DMS53 treated with DMSO at 0.1 percent for 48 hours (cell line): ENCODE measurements at regions not wholly inside any gene's neighbourhood (a gene's known extent, or its start where the extent isn't known, plus 50 kb on each side); places are given as distances from the start of the nearest gene placed in this dataset.

Experiments used
- DNase-seq: peaks from one replicate; lab custom pipeline; 2025; ENCODE audit not compliant: unreplicated experiment; lab: John Stamatoyannopoulos, UW

DNA sequence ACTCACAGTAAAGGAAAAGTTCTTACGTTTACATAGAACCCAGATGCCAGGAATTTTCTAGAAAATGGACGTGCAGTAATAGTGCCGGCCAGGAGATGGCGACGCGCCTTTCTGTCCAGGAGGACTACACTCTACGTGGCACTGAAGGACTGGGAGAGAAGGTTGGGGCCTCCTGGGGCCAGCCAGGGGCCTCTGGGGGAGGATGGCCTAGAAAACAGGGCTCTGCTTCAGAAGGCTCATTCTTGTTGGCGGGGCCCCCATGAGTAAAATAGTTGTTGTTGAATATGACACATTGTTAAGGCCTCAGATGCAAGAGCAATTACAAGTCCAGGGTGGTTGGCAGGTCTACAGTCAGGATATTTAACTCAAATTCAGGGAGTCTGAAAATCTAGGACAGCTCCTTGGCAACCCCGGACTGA, 120.1 kb upstream of the MAX start:
- peak; percentile 30 for DNase-seq

GRCh38 chr14:65223636-65224035, 121.3 kb upstream of the MAX start:
- no peak for DNase-seq

DNA sequence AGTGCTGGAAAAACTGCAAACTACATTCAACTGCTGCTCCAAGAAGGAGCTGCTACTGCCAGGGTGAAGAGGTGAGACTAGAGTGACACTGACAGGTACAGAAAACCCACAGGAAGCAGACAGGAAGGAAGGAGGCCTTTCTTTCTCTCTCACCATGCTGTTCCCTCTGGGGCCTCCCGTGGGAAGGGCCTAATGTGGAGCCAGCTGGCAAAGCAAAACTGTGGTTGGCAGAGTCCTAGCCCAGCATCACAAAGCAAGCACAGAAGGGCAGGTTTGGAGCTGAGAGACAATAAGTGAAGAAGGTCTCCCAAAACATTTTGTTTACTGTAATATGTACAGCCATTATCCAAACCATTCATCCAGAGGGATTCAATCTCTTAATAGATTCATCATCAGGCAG, 122.5 kb upstream of the MAX start:
- peak; percentile 13 for DNase-seq

GRCh38 chr14:65225299-65226159, 123.2 kb upstream of the MAX start:
- DNase-seq: peak; percentile 30

DNA sequence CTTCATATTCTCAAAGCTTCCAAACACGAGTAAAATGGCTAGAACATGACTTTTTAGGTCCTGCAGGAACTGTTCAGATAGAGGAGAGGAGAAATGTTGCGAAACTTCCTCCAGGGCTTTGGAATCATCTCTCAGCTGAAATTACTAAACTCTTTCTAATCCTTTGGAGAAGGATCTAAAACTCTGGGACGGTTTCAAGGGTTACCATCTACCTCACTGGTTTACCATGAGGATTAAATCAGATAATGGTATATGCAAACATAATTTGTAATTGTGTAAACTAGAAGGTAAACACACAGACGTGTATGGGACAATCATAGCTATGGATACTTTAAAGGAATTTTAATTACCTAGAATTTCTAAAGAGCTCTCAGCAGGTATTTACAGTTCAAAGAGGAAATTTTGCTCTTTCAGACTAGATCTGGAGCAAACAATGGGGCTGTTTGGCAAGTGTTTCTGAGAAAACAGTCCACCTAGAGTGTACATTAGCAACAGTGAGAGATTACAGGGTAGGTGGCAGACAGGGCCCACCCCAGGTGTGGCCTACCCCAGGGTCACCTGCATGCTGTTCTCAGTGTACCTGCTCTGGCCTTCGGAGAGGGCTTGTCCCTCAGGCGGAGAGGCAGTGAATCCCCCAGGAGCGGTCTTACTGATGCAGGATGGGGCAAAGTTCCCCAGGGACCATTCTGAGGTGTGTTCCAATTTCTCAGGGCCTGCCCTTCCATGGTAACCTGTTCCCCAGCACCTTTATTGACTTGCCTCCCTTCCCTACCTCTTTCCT, 124.7 kb upstream of the MAX start:
- DNase-seq: peak; percentile 48

GRCh38 chr14:65228436-65228835, 126.1 kb upstream of the MAX start:
- no peak for DNase-seq

- DNase-seq: no peak
Observed at GRCh38 chr14:65228956-65229747, 126.8 kb upstream of the MAX start.

DNA sequence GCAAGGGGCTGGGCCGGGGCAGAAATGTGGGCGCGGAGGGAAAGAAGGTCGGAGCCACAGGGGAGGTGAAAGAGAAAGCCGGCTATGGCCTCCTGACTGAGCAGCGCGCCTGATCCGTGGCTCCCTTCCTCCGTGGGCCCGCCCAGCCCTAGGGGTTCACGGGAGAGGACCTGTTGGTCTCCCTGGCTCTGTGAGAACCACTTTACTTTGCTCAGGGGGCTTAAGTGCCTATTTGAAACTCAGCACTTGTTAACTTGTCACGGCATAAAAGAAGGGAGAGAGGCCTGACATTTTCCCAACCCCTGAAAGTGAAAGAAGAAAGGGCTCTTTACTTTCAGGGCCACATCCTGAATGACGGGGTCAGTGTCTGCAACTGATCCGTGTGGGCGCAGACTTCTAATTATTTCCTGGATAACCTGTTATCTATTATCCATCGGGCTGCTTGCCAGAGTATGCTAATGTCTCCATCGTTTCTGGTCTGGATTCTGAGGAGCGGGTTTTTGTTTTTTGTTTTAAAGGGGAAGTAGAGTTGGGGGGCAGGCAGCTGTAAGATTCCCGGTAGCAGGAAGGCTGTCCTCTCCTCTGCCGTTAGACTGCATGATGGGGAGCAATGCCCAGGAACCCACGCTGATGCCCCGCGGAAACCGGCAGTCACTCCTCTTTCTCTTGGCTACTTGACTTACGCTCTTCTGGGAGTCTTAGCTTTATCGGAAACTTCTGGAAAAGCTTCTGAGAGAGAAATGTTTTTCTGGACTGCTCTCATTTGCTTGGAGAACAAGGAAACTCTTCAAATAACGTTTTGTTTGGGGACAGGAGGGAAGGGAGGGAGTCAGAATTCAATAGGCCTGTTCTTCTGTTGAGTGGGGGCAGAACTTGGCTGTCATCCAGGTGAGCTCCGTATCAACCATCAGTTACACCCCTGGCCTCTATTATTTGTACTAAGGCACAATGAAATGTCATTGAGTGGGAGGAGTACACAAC, 127.7 kb upstream of the MAX start:
- DNase-seq: peak; percentile 57

DNA sequence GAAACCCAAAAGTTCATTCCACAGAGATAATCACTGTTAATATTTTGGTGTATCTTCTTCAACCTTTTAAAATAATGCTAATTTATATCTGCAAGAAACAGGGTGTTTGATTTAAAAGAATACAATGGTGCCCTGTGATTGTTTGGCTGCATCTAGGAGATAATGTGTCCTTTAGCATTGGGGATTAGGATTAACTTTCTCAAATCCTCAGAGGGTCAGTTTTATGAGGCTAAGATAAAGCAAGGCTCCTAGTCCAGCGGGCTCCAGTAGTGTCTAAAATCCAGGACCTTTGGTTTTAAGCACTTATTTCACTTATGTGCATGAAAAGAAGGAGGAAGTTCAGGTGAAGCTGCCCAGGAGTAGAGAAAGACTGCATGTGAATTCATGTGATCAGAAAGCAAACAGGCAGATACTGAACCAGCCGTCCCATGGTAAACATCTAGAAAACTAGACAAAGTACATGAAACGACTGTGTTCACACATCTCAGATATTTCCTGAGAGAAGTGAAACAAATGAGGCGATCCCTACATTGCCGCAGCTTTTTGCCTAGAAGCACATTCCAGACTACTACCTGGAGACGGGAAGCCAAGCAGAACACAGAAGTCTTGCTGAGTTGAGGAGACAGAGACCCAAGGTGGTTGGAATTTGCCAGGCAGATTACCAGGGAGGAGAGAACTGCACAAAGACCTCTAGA, 129.1 kb upstream of the MAX start:
- DNase-seq: peak; percentile 22

DNA sequence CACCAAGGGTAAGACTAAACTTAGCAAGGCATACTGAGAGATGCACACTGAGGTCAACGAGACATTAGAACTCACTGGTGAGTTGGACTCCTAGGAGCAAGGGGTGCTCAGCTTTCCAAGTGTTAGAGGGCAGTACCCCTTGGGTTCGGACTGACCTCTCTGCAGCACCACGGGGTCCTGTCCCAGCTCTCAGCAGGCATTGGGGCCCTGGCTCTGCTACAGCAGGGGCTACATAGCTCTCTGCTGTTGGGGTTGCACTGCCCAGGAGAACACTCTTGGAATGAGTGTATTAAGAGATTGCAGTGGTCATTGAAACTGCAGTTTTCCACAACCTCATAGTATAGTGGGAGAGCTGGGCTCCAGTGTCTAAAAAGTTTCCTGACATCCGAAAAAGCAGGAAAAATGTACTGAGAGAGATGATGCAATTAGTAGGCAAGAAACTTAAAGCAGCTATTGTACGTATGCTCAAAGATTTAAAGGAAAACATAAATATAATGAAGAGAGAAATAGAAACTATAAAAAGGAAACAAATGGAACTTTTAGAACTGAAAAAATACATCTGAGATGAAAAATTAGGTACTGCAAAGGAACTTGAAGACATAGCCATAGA, 132.5 kb upstream of the MAX start:
- DNase-seq: no peak

DNA sequence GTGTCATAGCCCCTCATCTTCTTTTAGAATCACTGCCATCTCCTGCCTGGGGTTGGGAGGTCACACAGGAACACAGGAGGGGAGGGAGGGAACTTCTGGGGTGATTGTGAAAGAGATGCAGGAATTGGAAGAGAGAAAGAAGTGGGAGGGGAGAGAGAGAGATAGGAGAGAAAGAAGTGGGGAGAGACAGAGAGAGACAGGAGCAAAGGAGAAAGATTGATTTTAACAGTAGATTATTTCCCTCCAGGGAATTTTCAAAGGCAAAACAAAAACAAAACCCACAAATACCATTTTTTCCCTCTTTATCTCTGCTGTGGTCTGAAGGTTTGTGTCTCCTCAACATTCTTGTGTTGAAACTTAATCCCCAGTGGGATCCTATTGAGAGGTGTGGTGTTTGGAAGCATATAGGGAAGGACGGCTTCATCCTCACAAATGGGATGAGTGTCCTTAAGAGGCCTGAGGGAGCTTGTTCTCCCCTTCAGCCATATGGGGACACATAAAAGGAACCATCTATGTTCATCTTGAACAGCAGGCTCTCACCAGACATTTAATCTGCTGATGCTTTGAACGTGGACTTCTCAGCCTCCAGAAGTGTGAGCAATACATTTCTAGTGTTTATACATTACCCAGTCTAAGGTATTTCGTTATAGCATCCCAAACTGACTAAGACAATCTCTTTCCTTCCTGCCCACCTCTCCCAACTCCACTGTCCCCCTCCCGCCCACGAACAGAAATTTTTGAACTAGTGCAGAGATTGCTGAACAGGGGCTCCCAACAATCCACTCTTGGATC, 134.9 kb upstream of the MAX start:
- DNase-seq: no peak

DNA sequence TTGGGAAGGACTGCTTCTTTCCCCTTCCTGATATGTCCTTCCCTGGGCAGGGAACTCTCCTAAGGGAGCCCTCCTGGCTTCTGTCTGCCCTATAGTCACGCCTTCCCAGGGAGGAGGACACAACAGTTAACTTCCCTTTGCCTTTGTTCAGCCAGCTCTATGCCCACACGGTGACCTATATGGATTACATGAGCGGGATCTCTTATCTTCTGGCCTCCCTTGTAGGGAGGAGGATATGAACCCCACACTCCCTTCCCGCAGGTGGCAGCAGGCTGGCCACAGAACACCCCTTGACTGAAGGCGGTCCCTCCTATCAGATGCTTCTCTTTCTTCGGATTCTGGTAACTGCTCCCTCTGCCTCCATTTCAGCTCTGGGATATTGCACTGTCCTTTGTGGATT, 135.6 kb upstream of the MAX start:
- no peak for DNase-seq

DNA sequence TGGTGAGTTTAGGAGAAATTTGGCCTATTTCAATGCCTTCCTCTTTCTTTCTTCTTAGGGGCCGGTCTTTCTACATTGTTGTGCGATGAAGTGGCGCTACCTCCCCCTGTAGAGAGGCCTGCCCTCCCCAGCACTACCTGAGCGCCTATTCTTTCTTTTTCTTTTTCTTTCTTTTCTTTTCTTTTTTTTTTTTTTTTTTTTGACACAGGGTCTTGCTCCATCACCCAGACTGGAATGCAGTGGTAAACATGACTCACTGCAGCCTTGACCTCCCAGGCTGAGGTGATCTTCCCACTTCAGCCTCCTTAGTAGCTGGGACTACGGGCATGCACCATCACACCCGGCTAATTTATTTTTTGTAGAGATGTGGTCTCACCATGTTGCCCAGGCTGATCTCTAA, 136.1 kb upstream of the MAX start:
- DNase-seq: no peak

DNA sequence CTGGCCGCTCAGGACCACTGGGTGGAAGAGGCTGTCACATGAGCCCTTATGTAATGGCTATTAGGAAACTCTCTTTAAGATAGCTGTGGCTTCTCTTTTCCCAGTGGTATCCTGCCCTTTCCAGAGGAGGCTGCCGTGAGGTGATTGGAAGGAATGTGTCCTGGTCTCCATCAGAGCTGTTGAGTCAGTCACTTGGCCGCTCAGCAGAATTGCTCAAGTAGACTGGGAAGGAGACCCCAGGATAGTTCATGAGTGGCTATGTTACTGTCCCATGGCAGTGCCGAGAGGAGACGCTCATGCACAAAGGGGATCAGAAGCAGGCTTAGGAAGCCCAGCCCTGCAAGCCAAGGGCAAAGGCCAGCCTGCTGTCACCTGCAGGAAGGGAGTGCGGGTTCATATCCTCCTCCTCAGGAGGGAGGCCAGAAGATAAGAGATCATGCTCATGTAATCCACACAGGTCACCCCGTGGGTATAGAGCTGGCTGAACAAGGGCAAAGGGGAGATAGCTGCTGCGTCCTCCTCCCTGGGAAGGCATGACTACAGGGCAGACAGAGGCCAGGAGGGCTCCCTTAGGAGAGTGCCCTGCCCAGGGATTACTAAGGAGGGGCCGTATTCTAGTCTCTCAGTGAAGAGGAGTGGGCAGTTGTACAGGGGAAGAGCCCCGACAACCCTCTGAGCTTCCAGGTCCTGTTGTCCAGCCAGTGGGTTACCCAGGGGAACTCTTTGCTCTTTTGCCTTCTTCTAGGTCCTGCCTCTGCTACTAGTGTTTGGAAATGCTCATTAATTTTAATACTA, 137.0 kb upstream of the MAX start:
- DNase-seq: no peak

DNA sequence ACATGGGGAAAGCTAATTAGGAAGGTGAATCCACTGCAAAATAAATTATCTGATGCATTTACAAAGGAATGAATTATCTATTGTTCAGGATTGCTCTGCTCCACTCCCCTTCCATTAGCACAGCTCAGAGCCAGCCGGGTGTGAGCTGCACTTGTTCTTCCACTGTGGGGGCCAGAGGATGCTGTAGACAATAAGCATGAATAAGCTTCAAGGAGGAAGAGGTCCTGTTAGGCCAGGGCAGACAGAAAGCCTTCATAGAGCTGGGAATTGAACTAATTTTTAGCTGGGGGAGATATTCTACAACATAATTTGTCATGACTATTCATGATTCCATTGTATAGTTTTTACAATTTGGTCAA, 137.6 kb upstream of the MAX start:
- no peak for DNase-seq

DNA sequence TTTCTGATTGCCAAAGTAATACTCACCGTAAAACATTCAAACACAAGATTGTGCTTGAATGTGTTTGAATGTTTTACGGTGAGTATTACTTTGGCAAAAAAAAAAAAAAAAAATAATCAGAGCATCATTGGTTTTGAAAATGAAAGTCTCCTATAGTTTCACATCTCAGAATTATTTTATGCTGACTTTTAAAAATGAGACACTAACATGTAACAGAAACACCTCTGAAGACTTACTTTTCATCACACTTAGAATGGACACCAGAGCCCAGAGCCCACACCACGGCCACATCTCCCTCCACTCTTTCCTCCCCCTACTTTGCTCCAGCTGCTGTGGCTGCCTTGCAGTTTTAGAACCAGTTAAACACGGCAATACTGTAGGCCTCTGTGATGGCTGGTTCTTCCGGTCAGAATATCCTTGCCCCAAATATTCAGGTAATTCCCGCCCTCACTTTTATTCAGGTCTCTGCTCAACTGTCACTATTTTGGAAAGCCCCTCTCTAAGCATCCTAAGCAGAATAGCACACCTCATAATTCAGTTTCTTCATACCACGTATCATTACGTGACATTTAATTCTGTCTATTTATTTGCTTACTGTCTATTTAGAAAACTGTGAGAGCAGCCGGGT, 138.9 kb upstream of the MAX start:
- no peak for DNase-seq

GRCh38 chr14:65242732-65243134, 140.4 kb upstream of the MAX start:
- no peak for DNase-seq
